ENCODE measurements at regions not wholly inside any gene's neighbourhood (a gene's known extent, or its start where the extent isn't known, plus 50 kb on each side); places are given as distances from the start of the nearest gene placed in this dataset.

DNA sequence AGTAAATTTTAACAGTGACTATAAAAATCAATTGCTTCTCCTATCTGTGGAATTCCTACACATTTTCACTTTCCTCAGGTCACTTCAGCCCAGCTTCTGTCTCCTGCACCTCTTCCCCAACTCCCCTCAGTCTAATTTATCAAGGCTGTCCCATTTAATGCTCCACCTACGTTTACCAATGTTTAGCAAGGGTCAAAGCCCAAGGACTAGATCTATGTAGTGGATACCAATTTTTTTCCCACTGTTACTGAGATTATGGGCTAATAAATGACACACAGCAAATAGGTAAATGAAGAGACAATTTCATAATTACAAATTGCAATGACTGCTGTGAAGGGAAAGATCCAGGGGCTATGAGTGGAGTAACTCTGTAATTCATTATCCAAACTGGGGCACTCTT lies 211.5 kb upstream of the RPS23 start:
- Histone ChIP-seq H3K79me2 (ENCODE audit: control insufficient read depth in 1 of 2, insufficient read depth in 2 of 2, low read length in 2 of 2) (no peaks in the 10 kb centered on the region), H3K56ac (replicated peaks; ENCODE audit: insufficient read length, low read depth, low read length) (no peak overlapping the region), H3K14ac (ENCODE audit: insufficient read length) (no peak overlapping the region), H3K4me2 (ENCODE audit: insufficient read depth in 1 of 2, low read depth in 2 of 2, low read length in 2 of 2) (no peak overlapping the region), H4K8ac (ENCODE audit: extremely low read depth, insufficient read depth, low read length) (no peak overlapping the region), H2BK20ac (ENCODE audit: low read length) (no peak overlapping the region), H2BK5ac (ENCODE audit: low read depth, low read length) (no peak overlapping the region), H3K4me3 (ENCODE audit: extremely low read depth in 1 of 4, insufficient read depth in 2 of 4, low read depth in 3 of 4, low read length in 4 of 4) (no peak overlapping the region), H2BK120ac (replicated peaks; ENCODE audit: low read depth, low read length) (no peak overlapping the region), H4K5ac (ENCODE audit: insufficient read length, low read depth, low read length) (no peak overlapping the region), H3K27me3 (replicated peaks in 1 of 4; ENCODE audit: control insufficient read depth in 3 of 4, extremely low read depth in 1 of 4, insufficient read depth in 3 of 4, low read length in 3 of 4) (no peaks in the 10 kb centered on the region), H4K91ac (replicated peaks; ENCODE audit: insufficient read length, low read length) (no peak overlapping the region), H2AFZ (ENCODE audit: low read length) (no peak overlapping the region), H3K9me3 (ENCODE audit: insufficient read depth in 2 of 2, low read depth in 1 of 2, low read length in 1 of 2) (no peaks in the 10 kb centered on the region), H3K36me3 (ENCODE audit: control insufficient read depth in 2 of 4, insufficient read depth in 4 of 4, low read length in 3 of 4) (no peaks in the 10 kb centered on the region), H2BK15ac (ENCODE audit: low read length) (no peak overlapping the region), H4K20me1 (replicated peaks in 1 of 2; ENCODE audit: control insufficient read depth in 1 of 2, insufficient read depth in 2 of 2, low read length in 2 of 2) (no peaks in the 10 kb centered on the region), H2BK12ac (ENCODE audit: low read depth, low read length) (no peak overlapping the region), H3K79me1 (ENCODE audit: low read depth, low read length) (no peaks in the 10 kb centered on the region), H3K18ac (ENCODE audit: extremely low read depth, low read length) (no peak overlapping the region), H3K23ac (ENCODE audit: insufficient read length) (no peak overlapping the region), H3K4ac (replicated peaks; ENCODE audit: insufficient read length, low read depth, low read length) (no peak overlapping the region), H3K9ac (replicated peaks in 1 of 4; ENCODE audit: extremely low read depth in 1 of 4, low read depth in 3 of 4, low read length in 3 of 4) (no peak overlapping the region), H2AK5ac (ENCODE audit: low read depth, low read length) (no peak overlapping the region), H3K4me1 (replicated peaks in 1 of 4; ENCODE audit: control insufficient read depth in 3 of 4, insufficient read depth in 4 of 4, low read length in 3 of 4) (no peaks in the 10 kb centered on the region), H3K23me2 (ENCODE audit: low read depth, low read length) (no peaks in the 10 kb centered on the region), H3K27ac (ENCODE audit: low read depth, low read length) (no peak overlapping the region)
- ChIA-PET POLR2A (ENCODE audit: partially characterized antibody) (no interaction called here), CTCF (ENCODE audit: partially characterized antibody) (no interaction called here)
- 77% methylated on average over 1 of the region's 1 CpG; no CpG with 5 or more reads in 1 of the 2 experiments for WGBS, 2 experiments (ENCODE audit: extremely low coverage in 1 of 2, insufficient coverage in 1 of 2, insufficient read length in 1 of 2, insufficient replicate concordance in 2 of 2, low coverage in 1 of 2, low lambda C conversion rate in 2 of 2, missing lambda C conversion rate in 1 of 2)
- FAIRE-seq: no peak
- no peak for DNase-seq (ENCODE audit: low read depth in 1 of 2, low spot score in 2 of 2)
- TF ChIP-seq RBBP5 (IDR thresholded peaks at IDR 0.05; ENCODE audit: borderline replicate concordance, low read depth, low read length) (no peak), NRF1 (IDR thresholded peaks at IDR 0.05; ENCODE audit: low read depth, low read length) (no peak), BRCA1 (IDR thresholded peaks at IDR 0.05; ENCODE audit: low read depth, low read length) (no peak), CEBPB (IDR thresholded peaks at IDR 0.05; ENCODE audit: low read depth, low read length) (no peak), BACH1 (IDR thresholded peaks at IDR 0.05; ENCODE audit: low read length) (no peak), CHD2 (IDR thresholded peaks at IDR 0.05; ENCODE audit: low read length) (no peak), TEAD4 (IDR thresholded peaks at IDR 0.05; ENCODE audit: low read depth, low read length) (no peak), CBX5 (IDR thresholded peaks at IDR 0.05; ENCODE audit: low read depth, low read length) (no peak), RAD21 (IDR thresholded peaks at IDR 0.05 in 1 of 2, conservative IDR thresholded peaks at IDR 0.05 in 1 of 2; ENCODE audit: low read depth in 2 of 2, low read length in 2 of 2) (no peak), SP1 (IDR thresholded peaks at IDR 0.05; ENCODE audit: low read depth, low read length) (no peak), TCF12 (IDR thresholded peaks at IDR 0.05; ENCODE audit: low read depth, low read length) (no peak), RXRA (IDR thresholded peaks at IDR 0.05; ENCODE audit: insufficient read depth, low read depth, low read length) (no peak), POLR2AphosphoS5 (IDR thresholded peaks at IDR 0.05; ENCODE audit: low read depth, low read length) (no peak)
- TF ChIP-seq, protein P1, sequence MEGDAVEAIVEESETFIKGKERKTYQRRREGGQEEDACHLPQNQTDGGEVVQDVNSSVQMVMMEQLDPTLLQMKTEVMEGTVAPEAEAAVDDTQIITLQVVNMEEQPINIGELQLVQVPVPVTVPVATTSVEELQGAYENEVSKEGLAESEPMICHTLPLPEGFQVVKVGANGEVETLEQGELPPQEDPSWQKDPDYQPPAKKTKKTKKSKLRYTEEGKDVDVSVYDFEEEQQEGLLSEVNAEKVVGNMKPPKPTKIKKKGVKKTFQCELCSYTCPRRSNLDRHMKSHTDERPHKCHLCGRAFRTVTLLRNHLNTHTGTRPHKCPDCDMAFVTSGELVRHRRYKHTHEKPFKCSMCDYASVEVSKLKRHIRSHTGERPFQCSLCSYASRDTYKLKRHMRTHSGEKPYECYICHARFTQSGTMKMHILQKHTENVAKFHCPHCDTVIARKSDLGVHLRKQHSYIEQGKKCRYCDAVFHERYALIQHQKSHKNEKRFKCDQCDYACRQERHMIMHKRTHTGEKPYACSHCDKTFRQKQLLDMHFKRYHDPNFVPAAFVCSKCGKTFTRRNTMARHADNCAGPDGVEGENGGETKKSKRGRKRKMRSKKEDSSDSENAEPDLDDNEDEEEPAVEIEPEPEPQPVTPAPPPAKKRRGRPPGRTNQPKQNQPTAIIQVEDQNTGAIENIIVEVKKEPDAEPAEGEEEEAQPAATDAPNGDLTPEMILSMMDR (IDR thresholded peaks at IDR 0.05; ENCODE audit: control extremely low read depth in 1 of 3, insufficient read depth in 1 of 3, low read depth in 1 of 3, low read length in 3 of 3): no peak

All from H1 (cell line).